ENCODE measurements at regions not wholly inside any gene's neighbourhood (a gene's known extent, or its start where the extent isn't known, plus 50 kb on each side); places are given as distances from the start of the nearest gene placed in this dataset.

- Mint-ChIP-seq H3K9me3 (ENCODE audit: insufficient read depth) (peaks cover 7% of the 10 kb centered on the region), H3K27me3 (no peaks in the 10 kb centered on the region), H3K4me1 (no peaks in the 10 kb centered on the region), H3K4me3 (no peak overlapping the region), H3K27ac (no peak overlapping the region)
- ATAC-seq (ENCODE audit: low read depth) (no peak), DNase-seq (no peak)
- Histone ChIP-seq H2AFZ (ENCODE audit: insufficient read depth, low read depth, low read length, poor library complexity, severe bottlenecking) (no peak overlapping the region), H3K36me3 (replicated peaks in 1 of 2; ENCODE audit: control extremely low read depth in 1 of 2, control insufficient read depth in 1 of 2, extremely low read depth in 1 of 2, insufficient read depth in 2 of 2, low read length in 1 of 2) (no peaks in the 10 kb centered on the region), H3K4me3 (ENCODE audit: control extremely low read depth in 1 of 5, extremely low read depth in 1 of 5, insufficient read depth in 1 of 5, low read depth in 2 of 5, low read length in 4 of 5) (no peak overlapping the region), H3K9ac (ENCODE audit: low read length) (no peak overlapping the region), H3K4me2 (replicated peaks; ENCODE audit: low read depth, low read length, poor library complexity, severe bottlenecking) (no peak overlapping the region), H3K79me2 (ENCODE audit: control insufficient read depth, insufficient read depth, low read length) (no peaks in the 10 kb centered on the region), H3K9me3 (ENCODE audit: control extremely low read depth in 1 of 3, control insufficient read depth in 2 of 3, insufficient read depth in 1 of 3, low read length in 2 of 3) (peaks cover 0 to 18% (median 1%) of the 10 kb centered on the region in 3 donors), H4K20me1 (ENCODE audit: control insufficient read depth, insufficient read depth, low read length, poor library complexity, severe bottlenecking) (no peaks in the 10 kb centered on the region), H3K4me1 (ENCODE audit: control insufficient read depth in 2 of 2, insufficient read depth in 2 of 2, low read length in 2 of 2) (no peaks in the 10 kb centered on the region), H3K27me3 (replicated peaks in 1 of 4; ENCODE audit: control extremely low read depth in 1 of 4, control insufficient read depth in 3 of 4, insufficient read depth in 4 of 4, low read length in 3 of 4) (no peaks in the 10 kb centered on the region), H3K27ac (ENCODE audit: low read length in 2 of 2) (no peak overlapping the region)
- CTCF ChIA-PET: no interaction called here
- POLR2A ChIA-PET: no interaction called here
- intact Hi-C loops (cut with micrococcal nuclease): no loop called here
- TF ChIP-seq EZH2 (IDR thresholded peaks at IDR 0.05; ENCODE audit: borderline replicate concordance, insufficient read depth, low read depth, low read length, poor library complexity, severe bottlenecking): no peak
- TF ChIP-seq, protein P1, sequence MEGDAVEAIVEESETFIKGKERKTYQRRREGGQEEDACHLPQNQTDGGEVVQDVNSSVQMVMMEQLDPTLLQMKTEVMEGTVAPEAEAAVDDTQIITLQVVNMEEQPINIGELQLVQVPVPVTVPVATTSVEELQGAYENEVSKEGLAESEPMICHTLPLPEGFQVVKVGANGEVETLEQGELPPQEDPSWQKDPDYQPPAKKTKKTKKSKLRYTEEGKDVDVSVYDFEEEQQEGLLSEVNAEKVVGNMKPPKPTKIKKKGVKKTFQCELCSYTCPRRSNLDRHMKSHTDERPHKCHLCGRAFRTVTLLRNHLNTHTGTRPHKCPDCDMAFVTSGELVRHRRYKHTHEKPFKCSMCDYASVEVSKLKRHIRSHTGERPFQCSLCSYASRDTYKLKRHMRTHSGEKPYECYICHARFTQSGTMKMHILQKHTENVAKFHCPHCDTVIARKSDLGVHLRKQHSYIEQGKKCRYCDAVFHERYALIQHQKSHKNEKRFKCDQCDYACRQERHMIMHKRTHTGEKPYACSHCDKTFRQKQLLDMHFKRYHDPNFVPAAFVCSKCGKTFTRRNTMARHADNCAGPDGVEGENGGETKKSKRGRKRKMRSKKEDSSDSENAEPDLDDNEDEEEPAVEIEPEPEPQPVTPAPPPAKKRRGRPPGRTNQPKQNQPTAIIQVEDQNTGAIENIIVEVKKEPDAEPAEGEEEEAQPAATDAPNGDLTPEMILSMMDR (IDR thresholded peaks at IDR 0.05): no peak
- no CpG with 5 or more reads among the region's 3 CpGs for WGBS (ENCODE audit: insufficient coverage)
Measured at GRCh38 chr1:75034376-75034775, 99.8 kb upstream of the LHX8 start.

DNA sequence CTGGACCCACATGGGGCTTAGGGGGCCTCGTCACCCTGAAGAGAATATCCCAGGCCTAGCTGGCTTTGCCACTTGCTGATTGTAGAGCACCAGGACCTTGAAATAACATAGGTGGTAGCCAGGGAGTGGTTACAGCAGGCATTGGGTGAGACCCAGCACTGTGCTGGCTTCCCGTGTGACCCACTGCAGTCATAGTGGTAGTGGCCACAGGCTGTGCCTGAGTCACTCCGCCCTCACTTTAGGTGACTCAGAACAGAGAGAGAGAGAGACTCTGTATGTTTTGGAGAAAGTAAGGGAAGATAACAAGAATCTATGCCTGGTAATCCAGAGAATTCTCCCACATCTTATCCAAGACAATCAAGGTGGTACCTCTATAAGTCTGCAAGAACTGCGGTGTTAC lies 98.7 kb upstream of the LHX8 start:
- DNase-seq (no peak), ATAC-seq (ENCODE audit: low read depth) (no peak)
- no peaks in the 10 kb centered on the region for H4K20me1 ChIP-seq (ENCODE audit: control insufficient read depth, insufficient read depth, low read length, poor library complexity, severe bottlenecking)
- H3K27me3 ChIP-seq (replicated peaks in 1 of 4; ENCODE audit: control extremely low read depth in 1 of 4, control insufficient read depth in 3 of 4, insufficient read depth in 4 of 4, low read length in 3 of 4): no peaks in the 10 kb centered on the region
- H3K27ac ChIP-seq (ENCODE audit: low read length in 2 of 2): no peak overlapping the region
- TF ChIP-seq, protein P1 (IDR thresholded peaks at IDR 0.05): no peak
- TF ChIP-seq EZH2 (IDR thresholded peaks at IDR 0.05; ENCODE audit: borderline replicate concordance, insufficient read depth, low read depth, low read length, poor library complexity, severe bottlenecking): no peak
- H3K9me3 ChIP-seq (ENCODE audit: control extremely low read depth in 1 of 3, control insufficient read depth in 2 of 3, insufficient read depth in 1 of 3, low read length in 2 of 3): peaks cover 0 to 25% (median 1%) of the 10 kb centered on the region in 3 donors
- no peak overlapping the region for H3K4me2 ChIP-seq (replicated peaks; ENCODE audit: low read depth, low read length, poor library complexity, severe bottlenecking)
- ChIA-PET POLR2A (no interaction called here), CTCF (no interaction called here)
- no peak overlapping the region for H3K9ac ChIP-seq (ENCODE audit: low read length)
- no peak overlapping the region for H2AFZ ChIP-seq (ENCODE audit: insufficient read depth, low read depth, low read length, poor library complexity, severe bottlenecking)
- Mint-ChIP-seq H3K27ac (no peak overlapping the region), H3K9me3 (ENCODE audit: insufficient read depth) (peaks cover 9% of the 10 kb centered on the region), H3K27me3 (no peaks in the 10 kb centered on the region), H3K4me3 (no peak overlapping the region), H3K4me1 (no peaks in the 10 kb centered on the region)
- H3K4me3 ChIP-seq (ENCODE audit: control extremely low read depth in 1 of 5, extremely low read depth in 1 of 5, insufficient read depth in 1 of 5, low read depth in 2 of 5, low read length in 4 of 5): no peak overlapping the region
- H3K79me2 ChIP-seq (ENCODE audit: control insufficient read depth, insufficient read depth, low read length): no peaks in the 10 kb centered on the region
- intact Hi-C loops (cut with micrococcal nuclease): no loop called here
- no peaks in the 10 kb centered on the region for H3K36me3 ChIP-seq (replicated peaks in 1 of 2; ENCODE audit: control extremely low read depth in 1 of 2, control insufficient read depth in 1 of 2, extremely low read depth in 1 of 2, insufficient read depth in 2 of 2, low read length in 1 of 2)
- no peaks in the 10 kb centered on the region for H3K4me1 ChIP-seq (ENCODE audit: control insufficient read depth in 2 of 2, insufficient read depth in 2 of 2, low read length in 2 of 2)
- WGBS (ENCODE audit: insufficient coverage): 82% methylated on average over 3 of the region's 4 CpGs

Measured in B cell (primary cell).